ENCODE measurements at regions not wholly inside any gene's neighbourhood (a gene's known extent, or its start where the extent isn't known, plus 50 kb on each side); places are given as distances from the start of the nearest gene placed in this dataset.

DNA sequence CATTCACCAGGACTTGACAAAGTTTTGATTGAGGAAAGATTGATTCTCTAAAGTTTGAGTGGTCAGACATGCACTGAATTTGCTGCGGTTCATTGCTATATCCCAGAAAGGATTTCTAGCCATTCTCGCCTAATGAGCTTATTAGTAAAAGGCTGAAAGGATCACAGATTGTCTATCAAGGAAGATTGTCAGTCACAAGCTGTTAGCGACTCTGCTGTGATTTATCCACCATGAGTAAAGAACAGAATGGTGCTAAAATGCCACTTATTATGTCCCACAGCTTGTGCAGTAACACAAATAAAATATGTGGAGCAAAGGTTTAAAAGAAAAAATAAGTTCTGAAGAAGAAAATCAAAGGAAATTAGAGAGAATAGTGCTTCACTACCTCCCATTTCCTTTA, 701.2 kb upstream of the CDH7 start:
- Histone ChIP-seq H3K79me2 (ENCODE audit: control insufficient read depth, insufficient read depth, low read length) (no peaks in the 10 kb centered on the region), H3K36me3 (ENCODE audit: control insufficient read depth, insufficient read depth, low read length) (no peaks in the 10 kb centered on the region), H3K27me3 (ENCODE audit: control insufficient read depth, insufficient read depth, low read length) (no peaks in the 10 kb centered on the region), H3K9ac (ENCODE audit: insufficient read depth, low read length) (no peak overlapping the region), H3K27ac (ENCODE audit: insufficient read depth, low read length) (no peak overlapping the region), H3K4me3 (replicated peaks in 1 of 4; ENCODE audit: control extremely low read depth in 1 of 4, insufficient read depth in 1 of 4, low read depth in 3 of 4, low read length in 4 of 4) (no peak overlapping the region), H4K20me1 (ENCODE audit: control insufficient read depth, extremely low read depth, insufficient read depth, low read length) (no peaks in the 10 kb centered on the region), H2AFZ (ENCODE audit: low read length) (no peak overlapping the region), H3K4me1 (ENCODE audit: control insufficient read depth, extremely low read depth, insufficient read depth, low read length) (no peaks in the 10 kb centered on the region), H3K4me2 (ENCODE audit: extremely low read depth, insufficient read depth, low read length) (no peak overlapping the region), H3K9me3 (ENCODE audit: control insufficient read depth, insufficient read depth, low read depth, low read length) (no peaks in the 10 kb centered on the region)
- TF ChIP-seq EZH2 (IDR thresholded peaks at IDR 0.05; ENCODE audit: low read length, missing control alignments) = no peak
- TF ChIP-seq, protein P1, sequence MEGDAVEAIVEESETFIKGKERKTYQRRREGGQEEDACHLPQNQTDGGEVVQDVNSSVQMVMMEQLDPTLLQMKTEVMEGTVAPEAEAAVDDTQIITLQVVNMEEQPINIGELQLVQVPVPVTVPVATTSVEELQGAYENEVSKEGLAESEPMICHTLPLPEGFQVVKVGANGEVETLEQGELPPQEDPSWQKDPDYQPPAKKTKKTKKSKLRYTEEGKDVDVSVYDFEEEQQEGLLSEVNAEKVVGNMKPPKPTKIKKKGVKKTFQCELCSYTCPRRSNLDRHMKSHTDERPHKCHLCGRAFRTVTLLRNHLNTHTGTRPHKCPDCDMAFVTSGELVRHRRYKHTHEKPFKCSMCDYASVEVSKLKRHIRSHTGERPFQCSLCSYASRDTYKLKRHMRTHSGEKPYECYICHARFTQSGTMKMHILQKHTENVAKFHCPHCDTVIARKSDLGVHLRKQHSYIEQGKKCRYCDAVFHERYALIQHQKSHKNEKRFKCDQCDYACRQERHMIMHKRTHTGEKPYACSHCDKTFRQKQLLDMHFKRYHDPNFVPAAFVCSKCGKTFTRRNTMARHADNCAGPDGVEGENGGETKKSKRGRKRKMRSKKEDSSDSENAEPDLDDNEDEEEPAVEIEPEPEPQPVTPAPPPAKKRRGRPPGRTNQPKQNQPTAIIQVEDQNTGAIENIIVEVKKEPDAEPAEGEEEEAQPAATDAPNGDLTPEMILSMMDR (conservative IDR thresholded peaks at IDR 0.05 in 1 of 2, IDR thresholded peaks at IDR 0.05 in 1 of 2; ENCODE audit: low read depth in 1 of 2, low read length in 2 of 2) = no peak
- no peak for DNase-seq (ENCODE audit: low read depth in 2 of 2)

DNA sequence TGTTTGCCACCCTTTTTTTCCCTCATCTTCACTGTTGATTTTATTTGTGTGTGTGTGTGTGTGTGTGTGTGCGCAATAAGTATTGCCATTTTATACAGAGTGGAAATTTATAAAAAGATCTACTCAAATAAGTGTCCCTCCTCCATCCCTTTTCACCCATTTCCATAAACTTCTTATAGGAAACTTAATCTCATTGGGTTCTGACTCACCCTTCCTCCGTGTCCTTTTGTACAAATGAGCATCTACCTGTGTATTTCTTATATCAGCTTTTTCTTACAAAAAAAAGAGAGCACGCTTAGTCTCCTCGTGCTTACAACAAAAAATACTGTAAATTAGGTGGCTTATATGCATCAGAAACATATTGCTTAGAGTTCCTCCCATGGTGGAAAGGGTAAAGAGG, 711.2 kb upstream of the CDH7 start:
- Histone ChIP-seq H3K4me3 (replicated peaks in 1 of 4; ENCODE audit: control extremely low read depth in 1 of 4, insufficient read depth in 1 of 4, low read depth in 3 of 4, low read length in 4 of 4) (no peak overlapping the region), H3K36me3 (ENCODE audit: control insufficient read depth, insufficient read depth, low read length) (no peaks in the 10 kb centered on the region), H3K9ac (ENCODE audit: insufficient read depth, low read length) (no peak overlapping the region), H2AFZ (ENCODE audit: low read length) (no peak overlapping the region), H3K27me3 (ENCODE audit: control insufficient read depth, insufficient read depth, low read length) (no peaks in the 10 kb centered on the region), H3K79me2 (ENCODE audit: control insufficient read depth, insufficient read depth, low read length) (no peaks in the 10 kb centered on the region), H3K27ac (ENCODE audit: insufficient read depth, low read length) (no peak overlapping the region), H3K9me3 (ENCODE audit: control insufficient read depth, insufficient read depth, low read depth, low read length) (no peaks in the 10 kb centered on the region), H4K20me1 (ENCODE audit: control insufficient read depth, extremely low read depth, insufficient read depth, low read length) (no peaks in the 10 kb centered on the region), H3K4me1 (ENCODE audit: control insufficient read depth, extremely low read depth, insufficient read depth, low read length) (no peaks in the 10 kb centered on the region), H3K4me2 (ENCODE audit: extremely low read depth, insufficient read depth, low read length) (no peak overlapping the region)
- no peak for TF ChIP-seq EZH2 (IDR thresholded peaks at IDR 0.05; ENCODE audit: low read length, missing control alignments)
- no peak for DNase-seq (ENCODE audit: low read depth in 2 of 2)

DNA sequence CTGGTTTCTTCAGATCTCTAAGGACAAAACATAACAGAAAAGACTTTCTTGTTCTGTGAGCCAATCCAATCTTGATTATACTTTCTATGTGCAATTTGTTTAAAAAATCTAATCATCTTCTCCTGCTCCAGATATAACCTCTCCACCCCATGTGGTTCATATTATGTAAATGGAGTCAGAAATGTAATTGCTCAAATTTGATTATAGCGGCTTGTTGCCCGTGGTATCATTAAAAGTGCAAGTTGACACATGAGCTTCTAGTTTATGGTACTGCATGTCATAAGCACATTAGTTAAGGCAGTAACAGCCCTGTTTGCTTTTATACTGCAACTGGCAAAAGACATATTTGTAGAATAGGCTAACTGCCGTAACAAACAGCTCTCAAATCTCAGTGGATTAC, 715.1 kb upstream of the CDH7 start:
- Histone ChIP-seq H3K27ac (ENCODE audit: insufficient read depth, low read length) (no peak overlapping the region), H3K4me3 (replicated peaks in 1 of 4; ENCODE audit: control extremely low read depth in 1 of 4, insufficient read depth in 1 of 4, low read depth in 3 of 4, low read length in 4 of 4) (no peak overlapping the region), H3K9me3 (ENCODE audit: control insufficient read depth, insufficient read depth, low read depth, low read length) (no peaks in the 10 kb centered on the region), H3K79me2 (ENCODE audit: control insufficient read depth, insufficient read depth, low read length) (no peaks in the 10 kb centered on the region), H3K36me3 (ENCODE audit: control insufficient read depth, insufficient read depth, low read length) (no peaks in the 10 kb centered on the region), H2AFZ (ENCODE audit: low read length) (no peak overlapping the region), H3K9ac (ENCODE audit: insufficient read depth, low read length) (no peak overlapping the region), H3K4me2 (ENCODE audit: extremely low read depth, insufficient read depth, low read length) (no peak overlapping the region), H4K20me1 (ENCODE audit: control insufficient read depth, extremely low read depth, insufficient read depth, low read length) (no peaks in the 10 kb centered on the region), H3K4me1 (ENCODE audit: control insufficient read depth, extremely low read depth, insufficient read depth, low read length) (no peaks in the 10 kb centered on the region), H3K27me3 (ENCODE audit: control insufficient read depth, insufficient read depth, low read length) (no peaks in the 10 kb centered on the region)
- no peak for TF ChIP-seq EZH2 (IDR thresholded peaks at IDR 0.05; ENCODE audit: low read length, missing control alignments)
- TF ChIP-seq, protein P1 (conservative IDR thresholded peaks at IDR 0.05 in 1 of 2, IDR thresholded peaks at IDR 0.05 in 1 of 2; ENCODE audit: low read depth in 1 of 2, low read length in 2 of 2) = no peak
- DNase-seq (ENCODE audit: low read depth in 2 of 2) = no peak

Data from fibroblast of lung (primary cell).